OCI-LY3 (cell line): ENCODE measurements at regions not wholly inside any gene's neighbourhood (a gene's known extent, or its start where the extent isn't known, plus 50 kb on each side); places are given as distances from the start of the nearest gene placed in this dataset.

ENCODE experiments used
- CTCF ChIP-seq: fragments of 200-600, 300-600 bp; sonication (generic); IDR thresholded peaks from 2 replicates; pipeline ENCODE4 v1.5.1; 2014; ENCODE audit warnings: antibody characterized with exemption, low read length, low read depth
- EZH2phosphoT487 ChIP-seq: fragments of 200-600 bp; shearing (Covaris generic); IDR thresholded peaks from 2 replicates; pipeline ENCODE4 v1.6.1; 2018; ENCODE audit warnings: antibody characterized with exemption, mixed run types, low read depth

DNA sequence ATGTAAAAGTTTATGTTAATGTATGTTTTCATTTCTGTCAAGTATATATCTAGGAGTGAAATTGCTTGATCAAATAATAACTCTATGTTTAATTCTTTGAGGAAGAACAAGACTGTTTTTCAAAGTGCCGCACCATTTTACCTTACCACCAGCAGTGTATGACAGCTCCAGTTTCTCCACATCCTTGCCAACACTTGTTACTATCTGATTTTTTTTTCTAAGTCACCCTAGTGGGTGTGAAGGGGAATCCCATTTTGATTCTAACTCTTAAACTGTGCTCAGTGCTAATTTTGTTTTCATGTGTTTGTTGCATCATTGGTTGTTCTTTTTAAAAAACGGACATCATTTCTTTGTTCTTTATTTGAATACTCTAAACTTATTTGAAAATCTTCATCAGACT is 120.2 kb upstream of the CDK6 start:
- TF ChIP-seq EZH2phosphoT487 = no peak
- TF ChIP-seq CTCF = no peak
